ENCODE measurements at regions not wholly inside any gene's neighbourhood (a gene's known extent, or its start where the extent isn't known, plus 50 kb on each side); places are given as distances from the start of the nearest gene placed in this dataset.

DNA sequence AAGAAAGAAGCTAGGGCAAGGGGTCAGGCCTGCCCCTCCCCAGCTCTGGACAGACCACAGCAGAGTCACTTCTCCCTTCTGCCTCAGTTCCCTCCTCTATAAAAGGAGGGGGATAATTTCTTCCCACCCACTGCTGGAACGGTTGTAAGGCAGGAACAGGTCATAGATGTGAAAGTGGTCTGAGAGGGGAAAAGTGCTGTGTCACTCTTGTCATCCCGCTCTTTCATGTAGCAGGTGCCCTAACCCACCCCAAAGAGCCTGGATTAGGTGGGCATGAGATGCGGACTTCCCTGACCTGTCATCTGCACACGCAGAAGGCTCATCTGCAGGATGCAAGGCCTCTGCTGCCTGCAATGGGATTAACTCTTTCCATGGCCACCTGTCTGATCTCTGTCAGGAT lies 218.2 kb upstream of the LRFN2 start:
- Histone ChIP-seq H3K9me3 (ENCODE audit: control insufficient read depth, insufficient read depth, low read length) (no peaks in the 10 kb centered on the region), H3K9ac (ENCODE audit: low read depth, low read length) (no peak overlapping the region), H3K36me3 (ENCODE audit: insufficient read depth, low read length) (no peaks in the 10 kb centered on the region), H3K4me1 (ENCODE audit: insufficient read depth, low read length) (no peaks in the 10 kb centered on the region)

DNA sequence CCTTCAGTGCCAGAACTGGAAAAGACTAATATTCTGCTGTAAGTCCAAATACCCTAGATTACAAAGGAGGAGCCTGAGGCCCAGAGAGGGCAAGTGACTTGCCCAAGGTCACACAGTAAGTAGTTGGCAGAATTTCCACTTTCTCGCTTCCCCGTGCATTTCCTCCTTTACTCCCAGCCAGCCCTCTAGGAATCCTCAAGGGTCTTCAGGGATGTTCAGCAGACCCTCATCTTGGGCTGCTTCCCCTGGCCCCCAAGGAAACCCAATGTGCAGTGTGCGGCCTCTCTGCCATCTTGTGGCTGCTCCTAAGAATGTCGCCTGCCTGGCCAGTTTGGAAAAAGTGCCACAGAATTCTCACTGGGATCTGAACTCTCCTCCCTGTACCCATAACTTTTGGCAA lies 217.7 kb upstream of the LRFN2 start:
- Histone ChIP-seq H3K4me1 (ENCODE audit: insufficient read depth, low read length) (no peaks in the 10 kb centered on the region), H3K36me3 (ENCODE audit: insufficient read depth, low read length) (no peaks in the 10 kb centered on the region), H3K9me3 (ENCODE audit: control insufficient read depth, insufficient read depth, low read length) (no peaks in the 10 kb centered on the region), H3K9ac (ENCODE audit: low read depth, low read length) (no peak overlapping the region)

DNA sequence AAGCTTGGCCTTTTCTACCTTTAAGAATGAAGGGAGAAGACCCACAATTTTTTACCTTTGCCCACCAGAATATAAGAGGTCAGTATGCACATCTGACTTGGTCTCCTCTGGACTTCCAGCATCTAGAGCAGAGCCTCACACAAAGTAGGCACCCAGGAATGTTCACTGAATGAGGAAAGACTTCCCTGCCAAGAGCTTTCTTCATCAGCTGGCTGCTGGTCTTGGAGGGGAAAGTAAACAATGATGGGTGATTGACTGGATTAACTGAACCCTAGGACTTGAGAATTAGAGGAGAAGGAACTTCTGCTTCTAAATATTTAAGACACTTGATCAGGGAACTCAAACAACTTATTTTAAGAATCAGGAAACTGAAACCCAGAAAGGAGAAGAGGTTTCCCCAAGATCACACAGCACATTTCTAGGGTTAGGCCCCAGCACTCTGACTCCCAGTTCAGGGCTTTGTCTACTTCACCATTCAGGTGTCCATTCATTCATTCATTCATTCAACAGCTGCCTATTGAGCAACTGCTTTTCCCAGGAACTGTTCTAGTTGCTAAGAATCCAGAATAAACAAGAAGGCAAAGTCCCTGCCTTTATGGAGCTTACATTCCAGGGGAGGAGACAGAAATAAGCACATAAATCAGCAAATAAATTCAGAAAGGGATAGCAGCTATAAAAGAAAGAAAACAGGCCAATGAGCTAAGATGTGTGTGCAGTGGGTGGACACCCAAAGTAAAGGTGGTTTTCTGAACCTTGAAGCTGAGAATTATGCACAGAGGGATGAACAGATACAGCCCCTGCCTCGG lies 216.9 kb upstream of the LRFN2 start:
- Histone ChIP-seq H3K9me3 (ENCODE audit: control insufficient read depth, insufficient read depth, low read length) (no peaks in the 10 kb centered on the region), H3K9ac (ENCODE audit: low read depth, low read length) (no peak overlapping the region), H3K4me1 (ENCODE audit: insufficient read depth, low read length) (no peaks in the 10 kb centered on the region), H3K36me3 (ENCODE audit: insufficient read depth, low read length) (no peaks in the 10 kb centered on the region)

DNA sequence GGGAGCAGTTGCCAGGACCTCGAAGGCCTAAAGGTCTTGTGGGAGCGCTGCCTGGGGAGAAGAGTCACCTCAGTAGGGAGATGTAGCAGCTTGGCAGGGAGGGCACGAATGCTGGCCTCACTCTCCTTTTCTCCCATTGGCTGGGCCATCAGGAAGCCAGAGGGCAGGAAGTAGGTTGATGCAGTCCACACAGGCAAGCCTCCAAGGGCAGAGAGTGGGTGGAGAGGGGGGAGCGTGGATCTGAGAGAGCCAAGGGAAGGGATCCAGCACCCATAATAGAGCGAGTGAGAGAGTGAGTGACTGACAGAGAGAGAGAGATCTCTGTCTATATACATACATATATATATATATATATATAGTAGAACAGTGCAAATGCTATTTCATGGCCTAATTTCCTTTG lies 215.3 kb upstream of the LRFN2 start:
- H3K36me3 ChIP-seq (ENCODE audit: insufficient read depth, low read length): no peaks in the 10 kb centered on the region
- H3K9me3 ChIP-seq (ENCODE audit: control insufficient read depth, insufficient read depth, low read length): no peaks in the 10 kb centered on the region
- no peaks in the 10 kb centered on the region for H3K4me1 ChIP-seq (ENCODE audit: insufficient read depth, low read length)
- H3K9ac ChIP-seq (ENCODE audit: low read depth, low read length): no peak overlapping the region

DNA sequence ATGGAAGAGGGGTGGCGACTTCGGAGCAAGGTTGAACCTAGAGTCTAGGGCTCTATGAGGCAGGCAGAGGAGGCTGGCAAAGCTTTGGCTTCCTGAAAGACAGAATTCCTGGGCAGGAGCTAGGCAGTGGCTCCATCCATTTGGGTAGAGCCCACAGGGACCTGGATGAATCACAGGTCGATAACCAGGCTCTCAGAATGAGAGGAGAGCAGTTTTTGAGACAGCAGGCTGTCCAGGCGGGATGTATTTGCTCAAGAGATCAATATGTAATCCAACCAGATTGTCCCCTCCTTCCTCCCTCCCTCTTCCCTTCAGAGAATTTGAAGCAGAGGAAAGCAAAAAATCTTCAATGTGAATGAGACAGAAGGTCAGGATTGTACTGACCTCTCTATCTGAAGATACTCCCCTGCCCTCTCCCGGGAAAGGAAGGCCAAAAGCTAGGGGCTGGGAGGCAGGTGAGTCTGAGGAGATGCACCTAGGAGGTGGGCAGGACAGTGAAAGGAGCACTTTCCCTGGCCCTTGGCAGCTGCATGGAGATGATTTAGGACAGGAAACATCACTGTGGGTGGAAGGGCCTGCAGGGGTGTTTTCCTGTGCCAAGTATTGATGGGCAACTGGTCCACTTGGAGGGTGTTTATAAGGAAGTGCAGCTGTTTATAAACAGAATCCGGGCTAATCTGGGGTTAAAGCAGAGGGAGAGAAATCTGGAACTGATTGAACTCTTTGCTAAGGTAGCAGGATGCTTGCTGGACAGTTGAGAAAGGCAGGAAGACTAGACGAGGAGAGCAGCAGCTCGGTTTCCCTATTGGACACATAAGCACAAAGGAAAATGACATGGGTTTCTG lies 212.4 kb upstream of the LRFN2 start:
- H3K9me3 ChIP-seq (ENCODE audit: control insufficient read depth, insufficient read depth, low read length): no peaks in the 10 kb centered on the region
- no peak overlapping the region for H3K9ac ChIP-seq (ENCODE audit: low read depth, low read length)
- H3K36me3 ChIP-seq (ENCODE audit: insufficient read depth, low read length): no peaks in the 10 kb centered on the region
- no peaks in the 10 kb centered on the region for H3K4me1 ChIP-seq (ENCODE audit: insufficient read depth, low read length)

DNA sequence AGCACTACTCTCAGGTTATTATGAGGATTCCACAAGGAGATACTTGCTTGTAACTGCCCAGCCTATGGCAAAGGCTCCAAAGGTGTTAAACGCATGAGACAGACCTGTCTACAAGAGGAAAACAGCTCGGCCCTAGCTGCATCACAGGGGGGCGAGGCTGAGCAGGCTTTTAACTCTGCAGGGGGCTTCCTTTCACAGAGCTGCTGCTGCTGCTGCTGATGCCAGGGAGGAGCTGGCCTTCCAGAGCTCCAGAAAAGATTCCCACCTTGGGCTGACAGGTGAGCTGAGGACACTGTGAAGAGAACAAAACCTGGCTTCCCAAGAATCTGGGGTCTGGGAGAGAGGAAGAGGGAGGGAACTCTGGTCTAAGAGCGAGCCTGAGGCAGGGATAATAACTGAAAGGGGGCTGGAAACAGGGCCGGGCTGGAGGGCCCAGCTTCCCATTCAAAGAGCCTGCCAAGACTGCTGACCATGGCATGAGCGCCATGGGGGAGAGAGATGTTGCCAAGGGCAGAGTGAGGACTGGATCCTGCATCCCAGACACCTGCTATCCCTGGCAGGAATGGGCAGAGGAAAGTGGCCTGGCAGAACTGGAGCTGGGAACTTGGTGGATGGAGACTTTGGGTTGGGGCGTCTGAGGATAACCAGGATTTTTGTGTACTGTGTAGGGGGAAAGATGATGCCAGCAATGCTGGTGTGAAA lies 211.1 kb upstream of the LRFN2 start:
- H3K9me3 ChIP-seq (ENCODE audit: control insufficient read depth, insufficient read depth, low read length): no peaks in the 10 kb centered on the region
- H3K4me1 ChIP-seq (ENCODE audit: insufficient read depth, low read length): no peaks in the 10 kb centered on the region
- H3K9ac ChIP-seq (ENCODE audit: low read depth, low read length): no peak overlapping the region
- no peaks in the 10 kb centered on the region for H3K36me3 ChIP-seq (ENCODE audit: insufficient read depth, low read length)

DNA sequence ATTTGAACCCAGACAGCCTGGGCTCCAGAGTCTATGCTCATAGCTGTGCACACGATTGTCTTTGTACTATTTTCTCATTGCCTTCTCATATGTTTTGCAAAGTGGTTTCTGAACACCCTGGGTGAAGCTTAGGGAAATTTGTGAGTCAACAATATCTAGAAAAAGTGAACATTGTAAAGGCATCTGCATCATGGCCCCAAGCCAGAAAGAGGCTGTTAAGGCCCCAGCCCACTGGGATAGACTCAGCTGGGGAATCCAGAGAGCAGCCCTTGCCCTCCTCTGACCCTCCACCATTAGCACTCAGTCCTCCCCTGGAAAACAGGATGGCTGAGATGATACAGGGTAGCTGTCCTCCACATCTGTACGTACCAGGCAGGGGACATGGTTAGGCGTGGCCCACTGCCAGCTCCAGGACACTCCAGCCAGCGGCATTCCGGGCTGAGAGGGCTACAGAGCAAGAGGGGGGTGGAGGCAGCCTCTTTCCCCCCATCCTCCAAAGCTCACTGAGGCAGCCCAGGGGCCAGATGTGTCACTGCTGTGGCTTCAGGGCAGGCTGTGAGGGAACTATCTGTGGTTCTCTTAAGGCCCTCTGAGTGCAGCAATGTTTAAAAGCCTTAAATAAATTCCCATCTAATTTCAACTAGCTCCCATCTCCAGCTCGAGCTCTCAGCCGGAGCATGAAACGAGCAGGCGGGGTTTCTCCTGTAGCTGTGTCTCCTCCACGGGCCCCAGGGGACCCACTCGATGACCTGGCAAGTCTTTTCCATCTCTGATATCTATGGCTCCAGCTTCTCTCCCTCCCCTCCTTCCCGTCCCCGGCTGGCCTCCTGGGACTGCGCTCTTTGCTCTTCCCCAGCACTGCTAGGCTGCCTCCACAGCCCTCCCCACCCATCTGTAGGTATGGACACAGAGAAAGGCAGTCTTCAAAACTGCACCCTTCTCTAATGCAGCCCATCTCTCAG lies 209.4 kb upstream of the LRFN2 start:
- H3K36me3 ChIP-seq (ENCODE audit: insufficient read depth, low read length): no peaks in the 10 kb centered on the region
- H3K9ac ChIP-seq (ENCODE audit: low read depth, low read length): no peak overlapping the region
- H3K4me1 ChIP-seq (ENCODE audit: insufficient read depth, low read length): no peaks in the 10 kb centered on the region
- no peaks in the 10 kb centered on the region for H3K9me3 ChIP-seq (ENCODE audit: control insufficient read depth, insufficient read depth, low read length)

DNA sequence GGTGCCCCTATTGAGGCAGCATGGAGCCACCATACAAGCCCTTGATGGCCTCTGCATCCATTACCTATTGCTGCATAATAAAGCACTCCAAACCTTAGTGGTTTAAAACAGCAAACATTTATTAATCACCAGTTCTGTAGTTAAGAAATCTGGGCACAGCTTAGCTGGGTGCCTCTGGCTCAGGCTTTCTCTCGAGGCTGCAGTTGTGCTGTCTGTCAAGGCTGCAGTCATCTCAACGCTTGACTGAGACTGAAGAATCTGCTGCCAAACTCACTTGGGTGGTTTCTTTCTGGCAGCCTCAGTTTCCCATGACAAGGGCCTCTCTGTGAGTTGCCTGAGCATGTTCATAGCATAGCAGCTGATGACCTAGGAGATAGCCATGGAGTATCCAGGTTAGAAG lies 207.4 kb upstream of the LRFN2 start:
- Histone ChIP-seq H3K9me3 (ENCODE audit: control insufficient read depth, insufficient read depth, low read length) (no peaks in the 10 kb centered on the region), H3K36me3 (ENCODE audit: insufficient read depth, low read length) (no peaks in the 10 kb centered on the region), H3K9ac (ENCODE audit: low read depth, low read length) (no peak overlapping the region), H3K4me1 (ENCODE audit: insufficient read depth, low read length) (no peaks in the 10 kb centered on the region)

DNA sequence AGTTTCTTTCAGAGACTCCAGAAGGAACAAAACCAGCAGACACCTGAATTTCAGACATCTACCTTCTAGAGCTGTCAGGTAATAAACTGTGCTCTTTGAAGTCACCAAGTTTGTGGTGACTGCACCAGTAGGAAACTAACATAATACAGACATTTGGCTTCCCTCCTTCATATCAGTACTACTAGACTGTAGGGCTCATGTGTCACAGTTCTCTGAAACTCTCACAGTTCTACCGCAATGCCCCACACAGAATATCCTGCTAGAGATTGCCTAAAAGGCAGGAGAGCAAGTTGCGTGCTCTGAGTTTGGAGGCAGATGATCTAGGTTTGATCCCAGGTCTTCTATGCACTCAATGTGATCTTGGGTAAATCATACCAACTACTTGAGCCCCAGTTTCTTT lies 205.0 kb upstream of the LRFN2 start:
- Histone ChIP-seq H3K9ac (ENCODE audit: low read depth, low read length) (no peak overlapping the region), H3K4me1 (ENCODE audit: insufficient read depth, low read length) (no peaks in the 10 kb centered on the region), H3K9me3 (ENCODE audit: control insufficient read depth, insufficient read depth, low read length) (no peaks in the 10 kb centered on the region), H3K36me3 (ENCODE audit: insufficient read depth, low read length) (no peaks in the 10 kb centered on the region)

DNA sequence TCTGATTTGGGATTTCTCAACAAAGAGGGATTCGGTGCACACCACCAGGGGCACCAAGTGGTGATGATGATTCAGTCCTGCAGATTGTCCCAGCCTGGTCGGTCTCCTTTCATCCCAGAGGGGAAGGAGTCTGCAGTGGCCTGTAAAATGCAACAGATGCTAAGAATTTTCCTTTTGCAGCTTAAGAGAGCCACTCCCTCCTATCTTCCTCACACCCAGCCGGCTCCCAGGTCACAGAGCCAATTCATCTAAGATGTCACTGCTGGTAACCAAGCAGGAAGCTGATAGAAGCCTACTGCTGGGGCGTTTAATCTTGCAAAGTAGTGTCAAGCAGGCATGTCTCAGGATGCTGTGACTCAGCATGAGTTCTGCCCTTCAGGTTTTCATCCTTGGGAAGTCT lies 203.8 kb upstream of the LRFN2 start:
- Histone ChIP-seq H3K36me3 (ENCODE audit: insufficient read depth, low read length) (no peaks in the 10 kb centered on the region), H3K9ac (ENCODE audit: low read depth, low read length) (no peak overlapping the region), H3K9me3 (ENCODE audit: control insufficient read depth, insufficient read depth, low read length) (no peaks in the 10 kb centered on the region), H3K4me1 (ENCODE audit: insufficient read depth, low read length) (no peaks in the 10 kb centered on the region)

DNA sequence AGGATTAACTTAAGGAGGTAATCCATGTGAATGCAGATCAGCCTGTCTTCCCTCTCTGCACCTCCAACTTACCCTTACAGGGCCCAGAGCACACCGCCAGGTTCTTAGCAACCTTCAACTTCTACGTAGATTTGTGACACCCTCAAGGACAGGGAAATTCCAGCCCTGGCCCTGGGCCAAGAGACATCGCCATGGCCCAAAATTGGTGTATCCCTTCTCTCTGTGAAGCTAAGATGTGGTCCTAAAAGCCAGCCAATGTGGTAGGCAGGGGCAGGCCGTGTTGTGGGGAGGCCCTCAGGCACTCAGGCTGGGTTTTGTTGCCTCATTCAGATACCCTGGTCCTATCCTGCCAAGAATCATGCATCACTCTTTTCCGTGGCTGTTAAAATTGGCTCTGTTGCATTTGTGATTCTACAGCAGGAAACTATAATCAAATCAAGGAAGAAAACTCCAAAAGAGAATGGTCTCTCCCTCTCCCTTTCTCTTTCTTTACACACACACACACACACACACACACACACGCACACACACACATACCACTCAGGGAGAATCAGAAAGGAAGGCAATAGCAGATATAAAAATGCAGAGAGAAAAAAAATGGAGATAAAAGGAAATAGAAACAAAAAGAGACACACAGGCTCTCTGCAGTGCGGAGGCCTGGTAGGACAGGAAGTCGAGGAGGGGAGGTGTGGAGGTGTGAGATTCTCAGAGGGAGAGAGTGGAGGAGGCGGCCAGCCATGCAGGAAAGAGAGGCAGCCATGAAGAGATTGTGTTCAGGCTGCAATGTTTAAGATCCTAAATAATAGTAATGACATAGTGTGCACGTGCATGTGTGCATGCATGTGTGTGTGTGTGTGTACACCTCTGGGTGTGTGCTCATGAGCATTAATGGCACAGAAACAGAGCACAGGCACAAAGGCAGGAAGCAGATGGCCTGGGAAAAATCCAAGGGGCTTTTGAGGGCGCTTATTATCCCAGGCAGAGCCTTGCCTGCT lies 201.8 kb upstream of the LRFN2 start:
- H3K36me3 ChIP-seq (ENCODE audit: insufficient read depth, low read length): no peaks in the 10 kb centered on the region
- H3K9ac ChIP-seq (ENCODE audit: low read depth, low read length): no peak overlapping the region
- no peaks in the 10 kb centered on the region for H3K9me3 ChIP-seq (ENCODE audit: control insufficient read depth, insufficient read depth, low read length)
- H3K4me1 ChIP-seq (ENCODE audit: insufficient read depth, low read length): no peaks in the 10 kb centered on the region

DNA sequence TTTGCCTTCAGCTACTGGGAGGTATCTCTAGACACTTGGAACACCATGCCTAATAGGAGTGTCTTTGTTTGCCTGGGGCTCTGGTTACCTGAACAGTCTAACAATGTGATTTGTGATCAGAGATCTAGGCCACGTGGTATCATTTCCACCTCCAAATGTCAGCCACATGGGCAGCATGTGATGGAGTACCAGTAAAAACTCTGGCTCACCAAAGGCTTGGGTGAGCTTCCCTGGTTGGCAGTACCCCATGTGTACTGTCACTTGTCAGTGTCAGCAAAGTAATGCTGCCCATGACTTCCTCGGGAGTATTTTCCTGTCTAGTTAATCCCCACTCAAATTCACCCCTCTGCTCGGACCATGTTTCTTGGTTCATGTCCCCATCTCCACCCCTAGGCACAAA lies 195.2 kb upstream of the LRFN2 start:
- Histone ChIP-seq H3K9me3 (ENCODE audit: control insufficient read depth, insufficient read depth, low read length) (no peaks in the 10 kb centered on the region), H3K36me3 (ENCODE audit: insufficient read depth, low read length) (no peaks in the 10 kb centered on the region), H3K9ac (ENCODE audit: low read depth, low read length) (no peak overlapping the region), H3K4me1 (ENCODE audit: insufficient read depth, low read length) (no peaks in the 10 kb centered on the region)

DNA sequence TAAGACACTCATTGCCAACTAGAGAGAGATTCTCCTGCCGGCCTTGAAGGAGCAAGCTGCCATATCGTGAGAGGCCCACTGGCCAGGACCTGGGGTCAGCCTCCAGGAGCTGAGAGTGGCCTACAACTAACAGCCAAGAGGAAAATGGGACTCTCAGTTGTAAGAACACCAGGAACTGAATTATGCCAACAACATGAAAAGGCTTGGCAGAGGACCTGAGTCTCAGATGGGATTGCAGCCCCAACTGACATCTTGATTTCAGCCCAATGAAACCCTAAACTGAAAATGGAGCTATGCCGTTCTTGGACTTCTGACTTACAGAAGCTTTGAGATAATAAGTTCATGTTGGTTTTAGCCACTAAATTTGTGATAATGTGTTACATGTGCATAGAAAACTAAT lies 193.5 kb upstream of the LRFN2 start:
- no peaks in the 10 kb centered on the region for H3K4me1 ChIP-seq (ENCODE audit: insufficient read depth, low read length)
- no peaks in the 10 kb centered on the region for H3K36me3 ChIP-seq (ENCODE audit: insufficient read depth, low read length)
- H3K9me3 ChIP-seq (ENCODE audit: control insufficient read depth, insufficient read depth, low read length): no peaks in the 10 kb centered on the region
- no peak overlapping the region for H3K9ac ChIP-seq (ENCODE audit: low read depth, low read length)
